Body of pancreas (tissue), 4 donors: ENCODE measurements at regions not wholly inside any gene's neighbourhood (a gene's known extent, or its start where the extent isn't known, plus 50 kb on each side); places are given as distances from the start of the nearest gene placed in this dataset.

Experiments used
- POLR2A ChIP-seq, 3 donors: fragments of 450-650 bp; IDR thresholded peaks; one replicate each; pipeline ENCODE4 v1.6.1; 2016; ENCODE audit warnings: antibody characterized with exemption in 3 of 3, mild to moderate bottlenecking in 2 of 3
- TF ChIP-seq, protein P1 (sequence below), 7 experiments: fragments of 450-650 bp in 4 of 7; fragments of 200-600 bp in 3 of 7; sonication (generic) in 3 of 7; IDR thresholded peaks; one replicate each; pipeline ENCODE4 v1.5.1; 2016 to 2019; ENCODE audit warnings: antibody characterized with exemption in 7 of 7

DNA sequence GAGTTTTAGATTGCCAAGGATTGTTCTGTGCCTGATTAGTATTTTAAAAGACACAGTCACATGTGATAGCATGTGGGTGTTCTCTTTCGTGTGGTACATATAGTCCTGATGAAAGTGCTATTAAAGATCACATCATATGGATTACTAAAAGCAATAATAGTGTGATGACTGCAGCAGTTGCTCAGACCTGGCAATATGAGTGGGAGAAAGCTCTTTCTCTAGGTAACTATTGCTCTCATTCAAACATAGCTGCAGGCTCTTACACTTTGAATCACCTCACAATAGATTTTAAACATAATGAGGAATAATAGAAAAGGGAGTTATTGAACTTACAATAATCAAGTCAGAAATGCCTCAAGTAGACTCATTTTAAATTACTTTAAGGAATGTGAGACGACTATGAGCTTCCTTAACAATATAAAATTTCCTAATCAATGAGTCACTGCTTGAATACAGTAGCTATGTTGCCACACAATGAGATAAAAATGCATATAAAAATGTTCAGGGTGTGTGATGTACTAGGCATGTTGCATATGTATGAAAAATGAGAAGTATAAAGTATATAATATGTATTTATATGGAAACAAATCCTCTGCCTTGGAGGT lies 452.1 kb downstream of the TMX3 start:
- TF ChIP-seq, protein P1, sequence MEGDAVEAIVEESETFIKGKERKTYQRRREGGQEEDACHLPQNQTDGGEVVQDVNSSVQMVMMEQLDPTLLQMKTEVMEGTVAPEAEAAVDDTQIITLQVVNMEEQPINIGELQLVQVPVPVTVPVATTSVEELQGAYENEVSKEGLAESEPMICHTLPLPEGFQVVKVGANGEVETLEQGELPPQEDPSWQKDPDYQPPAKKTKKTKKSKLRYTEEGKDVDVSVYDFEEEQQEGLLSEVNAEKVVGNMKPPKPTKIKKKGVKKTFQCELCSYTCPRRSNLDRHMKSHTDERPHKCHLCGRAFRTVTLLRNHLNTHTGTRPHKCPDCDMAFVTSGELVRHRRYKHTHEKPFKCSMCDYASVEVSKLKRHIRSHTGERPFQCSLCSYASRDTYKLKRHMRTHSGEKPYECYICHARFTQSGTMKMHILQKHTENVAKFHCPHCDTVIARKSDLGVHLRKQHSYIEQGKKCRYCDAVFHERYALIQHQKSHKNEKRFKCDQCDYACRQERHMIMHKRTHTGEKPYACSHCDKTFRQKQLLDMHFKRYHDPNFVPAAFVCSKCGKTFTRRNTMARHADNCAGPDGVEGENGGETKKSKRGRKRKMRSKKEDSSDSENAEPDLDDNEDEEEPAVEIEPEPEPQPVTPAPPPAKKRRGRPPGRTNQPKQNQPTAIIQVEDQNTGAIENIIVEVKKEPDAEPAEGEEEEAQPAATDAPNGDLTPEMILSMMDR (IDR thresholded peaks at IDR 0.05), result no peak
- TF ChIP-seq POLR2A (IDR thresholded peaks at IDR 0.05), result no peak
